ENCODE measurements at regions not wholly inside any gene's neighbourhood (a gene's known extent, or its start where the extent isn't known, plus 50 kb on each side); places are given as distances from the start of the nearest gene placed in this dataset.

DNA sequence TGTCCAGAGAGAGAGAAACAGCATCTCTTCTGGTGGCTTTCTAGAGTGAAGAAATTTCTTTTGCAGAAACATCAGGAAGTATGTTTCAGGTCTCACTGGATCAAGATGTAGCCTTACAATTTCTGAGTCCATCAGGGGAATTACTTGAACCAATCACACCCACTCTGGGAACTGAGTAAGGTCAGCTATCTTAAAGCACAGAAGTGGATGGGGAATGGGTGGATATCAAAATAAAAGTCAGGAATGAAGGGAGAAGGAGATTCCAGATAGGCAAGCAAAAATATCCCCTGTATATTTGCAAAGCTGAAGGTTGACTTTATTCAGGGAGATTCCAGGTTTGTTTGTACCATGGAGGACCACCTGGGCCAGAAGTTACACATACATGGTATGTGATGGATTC, 188.0 kb downstream of the CYRIA start:
- TF ChIP-seq CTCF (IDR thresholded peaks at IDR 0.05): no peak
- TF ChIP-seq POLR2AphosphoS5 (IDR thresholded peaks at IDR 0.05; ENCODE audit: low read depth, low read length): no peak
- no peak for TF ChIP-seq RAD21 (IDR thresholded peaks at IDR 0.05; ENCODE audit: low read length)
